ENCODE measurements at regions not wholly inside any gene's neighbourhood (a gene's known extent, or its start where the extent isn't known, plus 50 kb on each side); places are given as distances from the start of the nearest gene placed in this dataset.

DNA sequence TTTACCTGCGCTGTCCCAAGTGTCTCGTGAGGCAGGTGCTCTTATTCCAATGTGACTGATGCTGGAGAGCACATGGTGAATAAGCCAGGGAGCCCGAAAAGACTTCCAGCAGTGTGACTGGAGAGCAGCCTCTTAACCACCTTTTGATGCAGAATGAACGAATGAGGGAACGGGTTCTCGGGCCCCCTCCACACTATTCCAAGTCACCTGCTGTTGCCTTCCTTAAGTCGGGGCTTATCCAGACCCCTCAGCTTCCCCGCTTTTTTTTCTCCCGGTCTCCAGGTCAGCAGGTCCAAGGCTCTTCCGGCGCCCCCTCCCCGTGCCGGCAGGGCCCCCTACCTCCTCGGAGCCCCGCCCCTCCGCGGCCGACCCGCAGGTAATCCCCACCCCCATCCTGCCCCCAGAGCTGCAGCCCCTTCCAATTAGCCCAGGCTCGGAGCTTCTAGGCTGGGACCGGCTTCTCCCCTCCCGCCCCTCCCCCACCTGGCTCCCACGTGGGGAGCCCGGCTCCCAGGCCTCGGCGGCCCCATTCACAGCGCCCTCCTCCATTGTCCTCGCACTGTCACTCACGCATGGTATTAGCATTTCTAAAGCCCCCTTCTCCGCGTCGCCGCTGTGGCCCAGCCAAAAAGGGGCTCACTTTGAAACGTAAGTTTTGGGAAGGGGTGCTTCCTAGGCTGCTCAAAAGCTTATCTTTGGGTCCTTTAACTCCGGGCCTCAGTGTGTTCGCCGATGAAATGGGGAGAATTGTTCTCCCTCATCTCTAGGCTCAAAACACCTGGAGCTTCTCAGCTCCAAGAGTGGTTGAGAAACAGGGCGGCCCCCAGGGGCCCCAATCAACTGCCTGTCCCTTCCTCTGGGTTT lies 56.2 kb upstream of the PJA1 start:
- DNase-seq = no peak

DNA sequence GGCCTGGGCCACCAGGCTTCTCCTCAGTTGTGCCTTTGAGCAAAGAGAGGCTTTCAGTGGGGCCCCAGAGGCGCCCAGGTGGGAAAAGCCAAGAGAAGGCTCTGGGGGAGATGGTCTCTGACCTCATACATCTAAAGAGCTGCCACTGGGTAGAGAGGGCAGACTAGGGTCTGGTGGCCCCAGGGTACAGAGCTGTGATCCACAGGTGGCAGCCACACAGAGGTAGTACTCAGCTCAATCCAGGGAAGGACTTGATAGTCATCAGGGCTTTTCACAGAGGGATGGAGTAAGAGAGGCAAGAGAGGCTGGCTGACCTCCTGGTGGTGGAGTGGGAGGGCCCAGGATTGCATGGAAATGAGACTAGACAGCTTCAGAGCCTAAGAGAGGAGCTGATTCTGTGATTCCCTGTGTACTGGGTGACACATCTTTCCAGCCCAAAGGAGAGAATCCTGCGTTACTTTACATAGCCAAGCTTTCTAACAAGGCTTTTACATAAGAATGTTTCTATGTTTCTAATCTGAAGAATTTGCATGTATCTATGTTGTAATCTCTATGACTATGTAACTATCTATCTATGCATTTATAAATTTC lies 53.2 kb upstream of the PJA1 start:
- DNase-seq = no peak

DNA sequence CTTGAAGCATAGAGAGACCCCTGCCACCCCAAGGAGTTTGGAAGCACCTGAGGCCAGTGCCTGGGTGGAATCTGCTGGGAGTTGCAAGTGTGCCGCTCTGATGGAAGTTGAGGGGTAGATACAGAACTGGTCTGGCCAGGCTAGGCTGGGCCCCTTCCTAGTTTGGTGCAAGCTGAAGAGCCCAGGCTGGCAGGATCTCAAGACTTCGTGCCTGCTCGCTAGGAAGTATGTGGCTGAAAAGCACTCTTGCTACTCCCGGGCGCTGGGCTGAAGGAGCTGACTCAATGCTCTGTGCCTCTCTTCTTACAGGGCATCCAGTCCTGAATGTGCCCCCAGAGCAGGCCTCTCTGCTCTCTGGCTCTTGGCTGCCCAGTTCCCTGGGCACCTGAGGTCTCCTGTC lies 51.7 kb upstream of the PJA1 start:
- DNase-seq = no peak

DNA sequence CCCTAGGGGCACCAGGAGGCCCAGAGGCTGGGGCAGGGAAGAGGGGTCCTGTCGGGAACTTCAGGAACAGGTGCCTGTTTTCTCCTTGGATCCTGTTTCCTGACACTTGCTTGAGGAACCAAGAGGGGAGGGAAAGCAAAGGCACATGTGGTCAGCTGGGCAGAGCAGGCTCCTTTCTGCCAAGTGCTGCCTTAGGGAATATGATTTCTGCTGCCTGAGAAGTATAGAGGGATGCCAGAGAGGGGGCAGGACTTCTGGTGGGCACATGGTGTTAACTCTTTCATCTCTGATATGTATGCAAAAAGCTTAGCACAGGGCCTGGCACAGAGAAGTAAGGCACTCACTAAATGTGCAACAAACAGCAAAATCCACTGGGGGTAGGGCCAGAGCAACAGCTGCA lies 51.2 kb upstream of the PJA1 start:
- DNase-seq = no peak

DNA sequence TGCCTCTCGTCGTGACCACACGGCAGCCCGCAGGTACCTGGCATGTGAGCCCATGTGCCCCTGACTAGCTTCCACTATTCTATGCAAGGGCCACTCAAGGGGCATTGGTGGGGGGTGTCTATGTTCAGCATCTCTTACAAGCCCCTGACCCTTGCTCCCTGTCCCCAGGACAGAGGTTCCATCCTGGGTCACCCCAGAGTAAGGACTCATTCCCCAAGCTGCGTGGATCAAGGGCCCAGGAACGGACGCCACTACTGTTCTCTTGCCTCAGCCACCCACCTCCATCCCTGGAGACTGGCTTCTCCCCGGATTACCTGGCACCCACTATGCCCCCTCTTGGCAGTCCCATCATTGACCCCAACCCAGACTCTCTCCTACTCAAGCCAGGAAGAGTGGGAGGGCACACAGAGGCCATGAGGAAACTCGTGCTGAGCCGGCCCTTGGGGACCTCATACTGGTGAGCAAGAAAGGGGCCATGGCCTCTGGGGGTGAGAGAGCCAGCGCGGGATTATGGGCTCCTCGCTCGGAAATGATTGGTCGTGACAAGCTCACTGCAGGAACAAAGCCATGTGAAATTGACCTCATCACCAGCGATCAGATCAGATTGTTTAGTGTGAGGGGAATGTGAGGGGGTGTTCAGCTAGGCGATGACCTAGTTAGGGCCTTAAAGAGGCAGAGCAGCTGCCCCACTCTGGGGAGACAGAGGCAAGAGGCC lies 50.1 kb upstream of the PJA1 start:
- no peak for DNase-seq

Measured in activated naive CD4-positive, alpha-beta T cell treated with anti-CD3 and anti-CD28 coated beads, Interleukin-2, amount 50 U/mL, for 16 hours (primary cell).